HCT116 (cell line): ENCODE measurements at regions not wholly inside any gene's neighbourhood (a gene's known extent, or its start where the extent isn't known, plus 50 kb on each side); places are given as distances from the start of the nearest gene placed in this dataset.

Source experiments
- ATAC-seq: fragments of 200-7000 bp; cut with Tn5 transposase; 2 replicates; pipeline ENCODE4 v1.9.1; 2020; ENCODE audit warnings: mild to moderate bottlenecking, moderate library complexity
- BruUV-seq: library from RNA; stranded (reverse); fragments of 400-500 nt; replicated peaks from 2 replicates; lab custom pipeline; 2021; lab: Mats Ljungman, UMichigan
- CTCF ChIA-PET: fragments of 300-600 bp; sonication (Branson Sonifier 250); formaldehyde crosslinking; loops from one replicate; lab custom pipeline; 2021; ENCODE audit warnings: antibody characterized with exemption; lab: Charles Lee
- POLR2A ChIA-PET: fragments of 300-600, 350-600 bp; sonication (Branson Sonifier 250); formaldehyde crosslinking; loops from one replicate; lab custom pipeline; 2021; ENCODE audit warnings: antibody characterized with exemption; lab: Charles Lee
- RAD21 ChIA-PET, 2 experiments: fragments of 300-600 bp; sonication (Branson Sonifier 250); formaldehyde crosslinking; loops; one replicate each; lab custom pipeline; 2023; ENCODE audit warnings: low total read pairs in 2 of 2; ENCODE audit not compliant: uncharacterized antibody in 2 of 2, unreplicated experiment in 2 of 2, low non-redundant PET in 1 of 2; lab: Charles Lee
- DNase-seq: peaks from one replicate; pipeline ENCODE4 v3.0.0-alpha.2; 2010; ENCODE audit warnings: low read depth, low spot score
- H2AFZ ChIP-seq: fragments of 200-600 bp; shearing (Covaris generic), sonication (generic); 2 replicates; pipeline ENCODE4 v1.6.1; 2017; ENCODE audit warnings: low read depth, mixed run types, mixed read lengths, antibody characterized with exemption, low read length; ENCODE audit not compliant: poor library complexity, severe bottlenecking
- H3K27ac ChIP-seq: 2 replicates; pipeline ENCODE4 v1.5.1; 2012; ENCODE audit warnings: low read depth, low read length
- H3K27me3 ChIP-seq: fragments of 200-600 bp; sonication (generic); 2 replicates; pipeline ENCODE4 v1.6.1; 2016; ENCODE audit warnings: mixed run types, low read length, mixed read lengths; ENCODE audit not compliant: insufficient read depth
- H3K36me3 ChIP-seq, 2 experiments: fragments of 200-500 bp in 1 of 2; fragments of 200-600 bp in 1 of 2; sonication (Bioruptor generic) in 1 of 2; sonication (generic) in 1 of 2; 2 replicates each; pipeline versions ENCODE4 v1.5.1 to v1.6.1; 2014 to 2016; ENCODE audit warnings: low read length in 2 of 2, inconsistent platforms in 1 of 2, mixed read lengths in 1 of 2, mixed run types in 1 of 2; ENCODE audit not compliant: insufficient read depth in 2 of 2, control insufficient read depth in 1 of 2
- H3K4me1 ChIP-seq, 2 experiments: fragments of 200-600 bp in 1 of 2; sonication (generic) in 1 of 2; 2 replicates each; pipeline versions ENCODE4 v1.5.1 to v1.6.1; 2012 to 2017; ENCODE audit warnings: low read length in 2 of 2, inconsistent platforms in 1 of 2, mild to moderate bottlenecking in 1 of 2, mixed read lengths in 1 of 2, mixed run types in 1 of 2, moderate library complexity in 1 of 2; ENCODE audit not compliant: insufficient read depth in 2 of 2, control insufficient read depth in 1 of 2
- H3K4me2 ChIP-seq: fragments of 200-600 bp; sonication (generic); 2 replicates; pipeline ENCODE4 v1.6.1; 2017; ENCODE audit warnings: mixed run types, low read length, mixed read lengths
- H3K4me3 ChIP-seq, 2 experiments: fragments of 200-600 bp in 1 of 2; sonication (generic) in 1 of 2; replicated peaks in 1 of 2; 2 replicates each; pipeline ENCODE4 v1.5.1; 2011 to 2016; ENCODE audit warnings: low read length in 2 of 2, control low read depth in 1 of 2, low read depth in 1 of 2, mild to moderate bottlenecking in 1 of 2, mixed read lengths in 1 of 2, mixed run types in 1 of 2
- H3K79me2 ChIP-seq: fragments of 200-600 bp; sonication (generic); 2 replicates; pipeline ENCODE4 v1.6.1; 2017; ENCODE audit warnings: mild to moderate bottlenecking, mixed run types, low read length, moderate library complexity, mixed read lengths; ENCODE audit not compliant: insufficient read depth
- H3K9ac ChIP-seq: fragments of 200-600 bp; sonication (generic); 2 replicates; pipeline ENCODE4 v1.6.1; 2016; ENCODE audit warnings: low read length, mixed read lengths
- H3K9me2 ChIP-seq: fragments of 200-600 bp; sonication (generic), shearing (Covaris generic); 2 replicates; pipeline ENCODE4 v1.6.1; 2017; ENCODE audit warnings: mixed run types, mild to moderate bottlenecking, moderate library complexity; ENCODE audit not compliant: insufficient read depth
- H3K9me3 ChIP-seq, 2 experiments: fragments of 200-500 bp in 1 of 2; fragments of 200-600 bp in 1 of 2; sonication (Bioruptor generic) in 1 of 2; sonication (generic) in 1 of 2; 2 replicates each; pipeline ENCODE4 v1.6.1; 2014 to 2017; ENCODE audit warnings: low read length in 2 of 2, mixed read lengths in 2 of 2, inconsistent platforms in 1 of 2, low read depth in 1 of 2, mild to moderate bottlenecking in 1 of 2, mixed run types in 1 of 2, moderate library complexity in 1 of 2; ENCODE audit not compliant: control insufficient read depth in 1 of 2, insufficient read depth in 1 of 2
- H4K20me1 ChIP-seq: fragments of 200-600 bp; sonication (generic), shearing (Covaris generic); 2 replicates; pipeline ENCODE4 v1.6.1; 2017; ENCODE audit warnings: mixed run types, mild to moderate bottlenecking, moderate library complexity; ENCODE audit not compliant: insufficient read depth
- ATF3 ChIP-seq: IDR thresholded peaks from 2 replicates; pipeline ENCODE4 v1.6.1; 2012
- CEBPB ChIP-seq: IDR thresholded peaks from 2 replicates; pipeline ENCODE4 v1.6.1; 2012; ENCODE audit warnings: low read depth
- CTCF ChIP-seq, 3 experiments: fragments of 200-600 bp in 1 of 3; sonication (generic) in 1 of 3; IDR thresholded peaks in 2 of 3; conservative IDR thresholded peaks in 1 of 3; 2 replicates each; pipeline ENCODE4 v1.5.1; 2012 to 2017; ENCODE audit warnings: low read depth in 2 of 3, low read length in 2 of 3, antibody characterized with exemption in 1 of 3, borderline replicate concordance in 1 of 3, control low read depth in 1 of 3, mild to moderate bottlenecking in 1 of 3, mixed read lengths in 1 of 3, mixed run types in 1 of 3, moderate library complexity in 1 of 3; ENCODE audit not compliant: insufficient read depth in 1 of 3
- RAD21 ChIP-seq: IDR thresholded peaks from 2 replicates; pipeline ENCODE4 v1.6.1; 2012; ENCODE audit warnings: low read depth, mild to moderate bottlenecking
- REST ChIP-seq: IDR thresholded peaks from 2 replicates; pipeline ENCODE4 v1.6.1; 2012; ENCODE audit warnings: low read depth
- ZFX ChIP-seq: fragments of 450-650 bp; IDR thresholded peaks from 2 replicates; pipeline ENCODE4 v1.6.1; 2017
- intact Hi-C: fragments of 100-400 bp; cut with micrococcal nuclease; formaldehyde crosslinking; loops from 2 replicates; pipeline ENCODE4 v1.10.0; 2022

- ChIA-PET CTCF (interaction anchor here (1.0 kb wide), 1 partner anchor 170 kb away, joined by 3 read pairs; no protein-coding TSS in a partner anchor), POLR2A (no interaction called here), RAD21 (no interaction called here)
- H3K4me3 ChIP-seq, result no peak overlapping the region
- intact Hi-C loops, result no loop called here
- DNase-seq (no peak), ATAC-seq (no peak)
- BruUV-seq, result no TSS peak
- H3K9me2 ChIP-seq, result no peaks in the 10 kb centered on the region
- H3K36me3 ChIP-seq, result no peaks in the 10 kb centered on the region
- no peaks in the 10 kb centered on the region for H4K20me1 ChIP-seq
- H2AFZ ChIP-seq, result no peak overlapping the region
- no peak overlapping the region for H3K9ac ChIP-seq
- H3K9me3 ChIP-seq, result no peaks in the 10 kb centered on the region
- H3K4me2 ChIP-seq, result no peak overlapping the region
- no peaks in the 10 kb centered on the region for H3K4me1 ChIP-seq
- TF ChIP-seq ZFX (no peak), CTCF (IDR thresholded peaks at IDR 0.05 in 2 of 3, conservative IDR thresholded peaks at IDR 0.05 in 1 of 3; ENCODE audit: borderline replicate concordance in 1 of 3, insufficient read depth in 1 of 3, low read depth in 2 of 3, low read length in 2 of 3) (peak in 1 of 3 experiments; percentile 11; a peak in 1 of 6 replicates), CEBPB (no peak), RAD21 (peak; percentile 12; the same call in 1 of the 2 replicates), ATF3 (no peak), REST (no peak)
- H3K79me2 ChIP-seq, result no peaks in the 10 kb centered on the region
- H3K27me3 ChIP-seq, result no peaks in the 10 kb centered on the region
- H3K27ac ChIP-seq, result no peak overlapping the region
Measured at GRCh38 chr3:34277110-34277509, 478.7 kb downstream of the PDCD6IP start.
